ENCODE measurements at regions not wholly inside any gene's neighbourhood (a gene's known extent, or its start where the extent isn't known, plus 50 kb on each side); places are given as distances from the start of the nearest gene placed in this dataset.

DNA sequence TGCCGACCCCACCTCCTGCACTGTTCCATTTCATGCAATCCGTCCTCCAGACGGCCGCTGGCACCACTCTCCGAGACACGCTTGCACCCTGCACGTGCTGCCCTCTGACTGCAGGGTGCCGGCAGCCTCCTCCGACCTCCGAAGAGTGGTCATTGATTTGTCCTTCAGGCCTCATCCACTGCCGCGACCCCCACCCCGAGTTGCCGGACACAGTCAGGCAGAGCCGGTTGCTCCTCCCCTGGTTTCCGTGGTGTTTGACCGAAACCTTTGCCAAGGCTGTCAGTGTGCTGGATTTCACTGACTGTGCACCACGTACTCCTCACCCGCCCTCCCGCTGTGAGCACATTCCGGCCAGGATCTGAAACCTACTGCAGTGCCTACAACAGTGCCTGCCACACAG, 156.4 kb upstream of the PDE10A start:
- Mint-ChIP-seq H3K27ac (no peak overlapping the region), H3K36me3 (ENCODE audit: low read depth) (no peaks in the 10 kb centered on the region), H3K27me3 (peaks cover 31% of the 10 kb centered on the region), H3K9me3 (no peaks in the 10 kb centered on the region), H3K4me3 (no peak overlapping the region), H3K4me1 (ENCODE audit: low read depth) (no peaks in the 10 kb centered on the region)
- ChIA-PET POLR2A (no interaction called here), CTCF (no interaction called here)
- DNase-seq = no peak
- TF ChIP-seq, protein P1, sequence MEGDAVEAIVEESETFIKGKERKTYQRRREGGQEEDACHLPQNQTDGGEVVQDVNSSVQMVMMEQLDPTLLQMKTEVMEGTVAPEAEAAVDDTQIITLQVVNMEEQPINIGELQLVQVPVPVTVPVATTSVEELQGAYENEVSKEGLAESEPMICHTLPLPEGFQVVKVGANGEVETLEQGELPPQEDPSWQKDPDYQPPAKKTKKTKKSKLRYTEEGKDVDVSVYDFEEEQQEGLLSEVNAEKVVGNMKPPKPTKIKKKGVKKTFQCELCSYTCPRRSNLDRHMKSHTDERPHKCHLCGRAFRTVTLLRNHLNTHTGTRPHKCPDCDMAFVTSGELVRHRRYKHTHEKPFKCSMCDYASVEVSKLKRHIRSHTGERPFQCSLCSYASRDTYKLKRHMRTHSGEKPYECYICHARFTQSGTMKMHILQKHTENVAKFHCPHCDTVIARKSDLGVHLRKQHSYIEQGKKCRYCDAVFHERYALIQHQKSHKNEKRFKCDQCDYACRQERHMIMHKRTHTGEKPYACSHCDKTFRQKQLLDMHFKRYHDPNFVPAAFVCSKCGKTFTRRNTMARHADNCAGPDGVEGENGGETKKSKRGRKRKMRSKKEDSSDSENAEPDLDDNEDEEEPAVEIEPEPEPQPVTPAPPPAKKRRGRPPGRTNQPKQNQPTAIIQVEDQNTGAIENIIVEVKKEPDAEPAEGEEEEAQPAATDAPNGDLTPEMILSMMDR (IDR thresholded peaks at IDR 0.05) = no peak
- ATAC-seq = no peak
- intact Hi-C loops (cut with micrococcal nuclease) = no loop called here

DNA sequence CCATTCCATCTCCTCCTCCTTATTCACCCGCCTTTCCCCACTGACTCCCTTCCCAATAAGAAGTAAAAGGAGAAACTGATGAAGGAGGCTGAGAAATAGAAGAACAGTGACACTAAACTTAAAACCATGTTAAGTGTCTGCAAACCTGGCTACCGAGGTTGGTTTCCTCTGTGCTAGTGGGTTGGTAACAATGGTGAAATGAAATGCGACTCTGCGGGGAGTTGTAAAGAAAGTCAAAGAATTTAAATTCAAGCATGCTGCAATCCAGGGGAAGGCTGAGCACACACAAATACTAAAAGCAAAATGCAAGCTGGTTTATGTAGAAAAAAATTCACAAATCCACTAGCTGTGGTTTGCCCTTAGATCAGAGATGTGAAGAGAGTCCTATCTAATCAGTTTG, 155.2 kb upstream of the PDE10A start:
- Mint-ChIP-seq H3K4me1 (ENCODE audit: low read depth) (no peaks in the 10 kb centered on the region), H3K4me3 (no peak overlapping the region), H3K27me3 (peaks cover 31% of the 10 kb centered on the region), H3K27ac (no peak overlapping the region), H3K36me3 (ENCODE audit: low read depth) (no peaks in the 10 kb centered on the region), H3K9me3 (no peaks in the 10 kb centered on the region)
- ATAC-seq (no peak), DNase-seq (no peak)
- intact Hi-C loops (cut with micrococcal nuclease) = no loop called here
- TF ChIP-seq, protein P1 (IDR thresholded peaks at IDR 0.05) = no peak
- POLR2A ChIA-PET = no interaction called here
- CTCF ChIA-PET = no interaction called here

DNA sequence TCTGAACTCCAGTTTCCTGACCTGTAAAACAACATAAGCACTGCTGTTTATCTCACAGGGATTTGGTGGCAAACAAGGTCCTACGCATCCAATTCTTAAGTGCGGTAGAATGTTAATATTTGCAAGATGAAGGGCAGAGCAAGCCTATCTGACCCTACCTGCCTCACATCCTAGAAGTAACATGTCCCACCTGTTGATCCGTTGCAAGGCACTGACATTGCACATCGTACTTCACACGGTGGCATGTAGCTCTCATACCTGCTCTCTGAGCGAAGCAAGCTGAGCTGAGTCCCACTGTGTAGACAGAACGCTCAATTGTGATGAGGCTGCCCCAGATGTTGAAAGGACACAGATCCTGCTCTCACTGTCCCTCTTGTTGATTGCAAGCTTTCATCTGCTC, 154.7 kb upstream of the PDE10A start:
- H3K27ac Mint-ChIP-seq = no peak overlapping the region

DNA sequence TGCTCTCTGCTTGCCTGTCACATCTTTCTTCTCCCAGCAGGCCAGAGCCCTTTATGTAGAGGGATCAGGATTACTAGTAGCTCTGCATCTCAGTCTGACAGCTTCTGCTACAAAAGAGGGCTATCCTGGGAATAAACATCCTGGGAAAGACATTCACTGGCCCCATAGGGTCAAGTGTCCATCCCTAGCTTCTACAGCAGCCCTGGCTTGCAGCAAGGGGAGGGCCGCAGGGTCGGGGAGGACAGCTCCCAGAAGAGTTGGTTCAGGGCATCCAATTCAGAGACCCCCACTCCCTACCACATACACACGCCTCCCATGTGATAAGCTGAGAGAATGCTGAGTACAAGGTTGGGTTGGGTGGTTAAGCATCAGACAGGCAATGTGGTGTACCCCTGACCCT, 154.1 kb upstream of the PDE10A start:
- CTCF ChIA-PET = no interaction called here
- no peaks in the 10 kb centered on the region for H3K36me3 Mint-ChIP-seq (ENCODE audit: low read depth)
- POLR2A ChIA-PET = no interaction called here
- intact Hi-C loops (cut with micrococcal nuclease) = no loop called here
- TF ChIP-seq, protein P1 (IDR thresholded peaks at IDR 0.05) = no peak
- DNase-seq (no peak), ATAC-seq (no peak)
- no peak overlapping the region for H3K27ac Mint-ChIP-seq
- H3K27me3 Mint-ChIP-seq = peaks cover 31% of the 10 kb centered on the region
- H3K9me3 Mint-ChIP-seq = no peaks in the 10 kb centered on the region
- no peak overlapping the region for H3K4me3 Mint-ChIP-seq
- H3K4me1 Mint-ChIP-seq (ENCODE audit: low read depth) = no peaks in the 10 kb centered on the region

More for the DNA sequence above, 154.7 kb upstream of the PDE10A start:
- intact Hi-C loops (cut with micrococcal nuclease) = no loop called here
- Mint-ChIP-seq H3K36me3 (ENCODE audit: low read depth) (no peaks in the 10 kb centered on the region), H3K9me3 (no peaks in the 10 kb centered on the region), H3K4me3 (no peak overlapping the region), H3K4me1 (ENCODE audit: low read depth) (no peaks in the 10 kb centered on the region), H3K27me3 (peaks cover 31% of the 10 kb centered on the region)
- DNase-seq = no peak
- no peak for ATAC-seq
- CTCF ChIA-PET = no interaction called here
- TF ChIP-seq, protein P1 (IDR thresholded peaks at IDR 0.05) = no peak
- POLR2A ChIA-PET = no interaction called here

DNA sequence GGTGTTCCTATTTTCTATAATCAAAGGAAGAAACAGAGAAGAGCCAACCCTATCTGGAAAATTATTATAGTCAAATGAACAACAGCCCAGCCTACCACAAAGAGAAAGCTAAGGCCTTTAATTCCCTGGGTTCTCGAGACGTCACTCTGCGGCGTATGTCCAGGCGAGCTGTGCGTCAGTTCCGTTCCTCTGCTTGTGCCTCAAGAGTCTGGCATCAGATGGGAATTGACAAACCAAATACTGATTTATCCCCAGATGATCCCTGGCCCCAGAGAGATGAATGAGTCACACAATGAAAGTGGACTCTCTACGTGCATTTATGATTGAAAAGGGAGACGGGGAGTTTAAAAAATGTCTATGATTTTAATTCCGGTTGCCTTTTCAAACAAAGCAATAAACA, 151.6 kb upstream of the PDE10A start:
- CTCF ChIA-PET = no interaction called here
- DNase-seq (no peak), ATAC-seq (no peak)
- no peak overlapping the region for H3K4me3 Mint-ChIP-seq
- H3K36me3 Mint-ChIP-seq (ENCODE audit: low read depth) = no peaks in the 10 kb centered on the region
- intact Hi-C loops (cut with micrococcal nuclease) = no loop called here
- POLR2A ChIA-PET = no interaction called here
- TF ChIP-seq, protein P1 (IDR thresholded peaks at IDR 0.05) = no peak
- peaks cover 23% of the 10 kb centered on the region for H3K27me3 Mint-ChIP-seq
- peaks cover 6% of the 10 kb centered on the region for H3K9me3 Mint-ChIP-seq
- H3K27ac Mint-ChIP-seq = no peak overlapping the region
- H3K4me1 Mint-ChIP-seq (ENCODE audit: low read depth) = no peaks in the 10 kb centered on the region

All from activated CD8-positive, alpha-beta T cell treated with anti-CD3 and anti-CD28 coated beads for 36 hours (primary cell).